GM23338 (cell line): ENCODE measurements at regions not wholly inside any gene's neighbourhood (a gene's known extent, or its start where the extent isn't known, plus 50 kb on each side); places are given as distances from the start of the nearest gene placed in this dataset.

Experiments
- CREB1 ChIP-seq: fragments of 250-450 bp; sonication (Bioruptor Pico); IDR thresholded peaks from 2 replicates; pipeline ENCODE4 v1.5.0; 2020; ENCODE audit warnings: low read depth, mild to moderate bottlenecking, moderate library complexity
- EZH2 ChIP-seq: fragments of 200-600 bp; sonication (generic); IDR thresholded peaks from one replicate; pipeline ENCODE4 v1.8.0; 2017; ENCODE audit warnings: antibody characterized with exemption, mild to moderate bottlenecking, low read depth; ENCODE audit not compliant: unreplicated experiment
- EZH2phosphoT487 ChIP-seq: fragments of 200-600 bp; sonication (generic); IDR thresholded peaks from one replicate; pipeline ENCODE4 v1.8.1; 2018; ENCODE audit warnings: antibody characterized with exemption; ENCODE audit not compliant: unreplicated experiment
- JUNB ChIP-seq: IDR thresholded peaks from one replicate; pipeline ENCODE4 v1.6.1; 2016; ENCODE audit warnings: antibody characterized with exemption; ENCODE audit not compliant: unreplicated experiment
- NANOG ChIP-seq: IDR thresholded peaks from 2 replicates; pipeline ENCODE4 v1.6.1; 2016; ENCODE audit warnings: antibody characterized with exemption, borderline replicate concordance
- POLR2AphosphoS5 ChIP-seq: IDR thresholded peaks from 2 replicates; pipeline ENCODE4 v1.6.1; 2016; ENCODE audit warnings: antibody characterized with exemption, low read depth
- REST ChIP-seq: IDR thresholded peaks from one replicate; pipeline ENCODE4 v1.6.1; 2018; ENCODE audit warnings: antibody characterized with exemption; ENCODE audit not compliant: unreplicated experiment
- ZNF114 ChIP-seq: fragments of 250-450 bp; sonication (Bioruptor Pico); IDR thresholded peaks from 2 replicates; pipeline ENCODE4 v1.5.0; 2020; ENCODE audit warnings: mild to moderate bottlenecking, moderate library complexity
- ZNF331 ChIP-seq: fragments of 250-450 bp; sonication (Bioruptor Pico); IDR thresholded peaks from 2 replicates; pipeline ENCODE4 v1.5.0; 2020; ENCODE audit warnings: low read depth, mild to moderate bottlenecking, moderate library complexity
- TF ChIP-seq, protein P1 (sequence below), 2 experiments: fragments of 200-600 bp in 1 of 2; sonication (generic) in 1 of 2; conservative IDR thresholded peaks; 2 replicates each; pipeline versions ENCODE4 v1.5.1 to v1.6.1; 2016 to 2017; ENCODE audit warnings: antibody characterized with exemption in 2 of 2, low read depth in 2 of 2, mild to moderate bottlenecking in 2 of 2, moderate library complexity in 1 of 2

DNA sequence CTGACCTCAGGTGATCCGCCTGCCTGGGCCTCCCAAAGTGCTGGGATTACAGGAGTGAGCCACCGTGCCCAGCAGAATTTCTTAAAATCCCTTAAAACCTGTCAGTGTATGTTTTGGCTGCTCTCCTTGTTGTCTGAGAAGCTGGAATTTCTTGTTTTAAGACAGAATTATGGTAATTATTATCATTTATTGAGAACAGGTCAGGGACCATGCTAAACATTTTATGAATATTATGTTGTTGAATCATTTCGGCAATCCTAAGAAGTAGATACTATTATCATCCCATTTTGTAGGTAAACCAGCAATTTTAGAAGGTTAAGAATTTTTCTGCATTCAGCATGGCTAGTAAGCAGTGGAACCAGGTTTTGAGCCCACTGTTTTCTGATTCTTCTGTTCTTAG is 86.1 kb upstream of the AKIRIN2 start:
- TF ChIP-seq, protein P1, sequence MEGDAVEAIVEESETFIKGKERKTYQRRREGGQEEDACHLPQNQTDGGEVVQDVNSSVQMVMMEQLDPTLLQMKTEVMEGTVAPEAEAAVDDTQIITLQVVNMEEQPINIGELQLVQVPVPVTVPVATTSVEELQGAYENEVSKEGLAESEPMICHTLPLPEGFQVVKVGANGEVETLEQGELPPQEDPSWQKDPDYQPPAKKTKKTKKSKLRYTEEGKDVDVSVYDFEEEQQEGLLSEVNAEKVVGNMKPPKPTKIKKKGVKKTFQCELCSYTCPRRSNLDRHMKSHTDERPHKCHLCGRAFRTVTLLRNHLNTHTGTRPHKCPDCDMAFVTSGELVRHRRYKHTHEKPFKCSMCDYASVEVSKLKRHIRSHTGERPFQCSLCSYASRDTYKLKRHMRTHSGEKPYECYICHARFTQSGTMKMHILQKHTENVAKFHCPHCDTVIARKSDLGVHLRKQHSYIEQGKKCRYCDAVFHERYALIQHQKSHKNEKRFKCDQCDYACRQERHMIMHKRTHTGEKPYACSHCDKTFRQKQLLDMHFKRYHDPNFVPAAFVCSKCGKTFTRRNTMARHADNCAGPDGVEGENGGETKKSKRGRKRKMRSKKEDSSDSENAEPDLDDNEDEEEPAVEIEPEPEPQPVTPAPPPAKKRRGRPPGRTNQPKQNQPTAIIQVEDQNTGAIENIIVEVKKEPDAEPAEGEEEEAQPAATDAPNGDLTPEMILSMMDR (conservative IDR thresholded peaks at IDR 0.05; ENCODE audit: low read depth in 2 of 2), result no peak
- TF ChIP-seq CREB1 (CRISPR knock-in tag), result no peak
- TF ChIP-seq NANOG, result no peak
- TF ChIP-seq EZH2, result no peak
- no peak for TF ChIP-seq JUNB
- no peak for TF ChIP-seq EZH2phosphoT487
- TF ChIP-seq POLR2AphosphoS5, result no peak
- no peak for TF ChIP-seq ZNF331
- no peak for TF ChIP-seq ZNF114 (CRISPR knock-in tag)
- no peak for TF ChIP-seq REST
